ENCODE measurements at regions not wholly inside any gene's neighbourhood (a gene's known extent, or its start where the extent isn't known, plus 50 kb on each side); places are given as distances from the start of the nearest gene placed in this dataset.
"Not testable (repeated sequence)": the region's sequence is repeated elsewhere in the genome, so short reads cannot be mapped to it uniquely, and the experiment has no call there.

DNA sequence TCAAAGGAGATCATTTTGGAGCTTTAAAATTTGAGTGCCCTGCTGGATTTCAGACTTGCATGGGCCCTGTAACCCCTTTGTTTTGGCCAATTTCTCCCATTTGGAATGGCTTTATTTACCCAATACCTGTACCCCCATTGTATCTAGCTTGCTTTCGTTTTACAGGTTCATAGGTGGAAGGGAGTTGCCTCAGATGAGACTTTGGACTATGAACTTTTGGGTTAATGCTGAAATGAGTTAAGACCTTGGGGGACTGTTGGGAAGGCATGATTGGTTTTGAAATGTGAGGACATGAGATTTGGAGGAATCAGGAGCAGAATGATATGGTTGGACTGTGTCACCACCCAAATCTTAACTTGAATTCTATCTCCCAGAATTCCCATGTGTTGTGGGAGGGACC, 250.6 kb downstream of the MFSD1 start:
- not testable (repeated sequence) for DNase-seq

DNA sequence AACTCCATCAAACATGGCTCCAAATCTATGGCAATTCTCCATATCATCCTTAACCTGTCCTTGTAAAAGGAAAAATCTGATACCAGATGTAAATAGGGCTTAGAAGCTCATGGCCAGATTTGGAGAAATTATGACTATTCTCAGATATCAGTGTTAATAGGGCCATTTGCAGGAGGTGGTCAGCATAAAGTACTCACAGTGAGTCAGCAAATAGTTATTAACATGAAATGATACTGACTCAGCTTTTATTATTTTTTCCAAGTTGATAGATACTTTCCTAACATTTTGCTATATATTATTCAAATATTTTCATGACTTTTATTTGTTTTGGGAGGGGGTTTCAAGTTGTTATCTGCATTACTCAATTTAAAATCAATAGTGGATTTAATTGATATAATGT, 255.8 kb downstream of the MFSD1 start:
- no peak for DNase-seq

DNA sequence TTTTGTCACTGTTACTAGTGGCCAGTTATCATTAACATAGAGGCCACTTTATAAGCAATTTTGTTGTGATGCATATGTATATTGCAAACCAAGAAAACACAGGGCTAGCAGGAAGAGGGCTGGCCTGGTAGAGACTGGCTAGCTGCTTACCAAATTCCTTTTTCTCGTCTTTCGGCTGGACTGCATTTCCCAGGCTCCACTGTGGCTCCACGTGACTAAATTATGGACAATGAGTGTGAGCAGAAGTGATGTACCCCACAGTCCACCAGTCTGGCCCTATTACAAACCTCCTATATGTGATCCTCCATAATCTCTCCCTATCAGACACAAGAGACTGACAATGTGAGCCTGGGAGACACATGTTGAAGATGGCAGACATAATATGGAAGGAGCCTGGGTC, 257.0 kb downstream of the MFSD1 start:
- DNase-seq, result no peak

DNA sequence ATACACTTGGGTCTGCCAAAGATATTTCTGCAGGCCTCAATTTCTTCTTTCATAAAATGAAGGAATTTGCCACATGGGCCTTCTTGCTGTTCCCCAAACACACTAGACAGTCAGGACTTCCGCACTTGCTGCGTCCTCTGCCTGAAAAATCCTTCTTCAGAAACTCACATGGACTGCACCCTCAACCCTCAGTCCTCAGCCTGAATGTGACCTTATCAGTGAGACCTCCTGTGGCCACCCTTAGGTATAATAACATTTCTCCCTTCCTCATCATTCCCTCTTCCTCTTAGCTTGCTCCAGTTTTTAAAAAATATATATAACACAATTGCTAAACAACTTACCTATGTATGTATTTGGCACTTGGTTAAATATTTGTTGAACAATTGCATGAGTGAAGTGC, 257.5 kb downstream of the MFSD1 start:
- DNase-seq, result no peak

DNA sequence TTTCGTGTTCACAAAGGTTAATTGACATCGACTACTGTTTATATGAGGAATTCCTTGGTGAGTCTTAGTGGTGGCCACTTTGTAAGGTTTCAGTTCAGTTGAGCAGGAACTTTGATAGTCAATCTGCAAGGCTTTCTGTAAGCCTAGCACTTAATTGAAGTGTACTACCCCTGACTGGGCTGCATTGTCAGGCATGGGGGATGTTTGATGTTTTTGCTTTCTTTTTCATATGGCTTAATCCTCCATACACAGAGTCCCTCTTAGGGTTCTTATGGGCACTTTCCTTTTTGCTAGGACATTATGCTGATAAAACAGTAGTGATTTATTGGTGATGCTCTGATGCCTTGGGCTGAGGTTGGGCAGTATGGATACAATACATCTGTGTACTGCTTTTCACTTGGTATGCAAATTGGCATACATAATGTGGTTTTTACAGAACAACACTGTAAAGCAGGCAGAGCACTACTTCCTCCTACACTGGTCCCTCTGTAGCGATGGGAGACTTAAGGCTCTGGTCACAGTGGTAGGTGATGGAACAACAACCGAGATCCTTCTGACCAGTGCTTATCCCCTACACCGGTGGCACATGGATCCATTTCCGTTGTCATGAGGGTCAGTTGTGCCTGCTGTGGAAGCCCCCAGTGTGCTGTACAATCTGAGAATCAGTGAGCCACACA, 261.0 kb downstream of the MFSD1 start:
- no peak for DNase-seq

DNA sequence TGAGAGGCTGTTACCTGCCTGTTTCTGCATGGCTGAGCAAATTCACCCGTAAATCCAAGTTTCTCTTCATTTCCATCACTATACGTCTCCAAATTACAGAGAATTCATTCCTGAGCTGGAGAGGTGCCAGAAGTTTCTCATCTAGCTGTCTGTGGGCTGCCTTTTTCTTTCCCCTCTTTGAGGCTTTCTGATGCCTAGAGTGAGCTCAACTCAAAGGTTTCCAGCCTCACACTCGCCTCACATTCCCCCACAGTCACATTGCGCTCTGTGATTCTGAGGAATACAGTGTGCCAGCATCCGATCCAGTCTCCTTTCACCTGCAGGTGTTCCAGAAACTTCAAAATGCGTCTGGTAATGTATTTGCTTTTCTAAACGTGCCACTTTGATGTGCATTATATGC, 267.2 kb downstream of the MFSD1 start, which contains the start of gene IQCJ:
TSS of gene IQCJ (plus strand) at position 229 of the 400 bp plus-strand sequence.
- DNase-seq, result no peak

DNA sequence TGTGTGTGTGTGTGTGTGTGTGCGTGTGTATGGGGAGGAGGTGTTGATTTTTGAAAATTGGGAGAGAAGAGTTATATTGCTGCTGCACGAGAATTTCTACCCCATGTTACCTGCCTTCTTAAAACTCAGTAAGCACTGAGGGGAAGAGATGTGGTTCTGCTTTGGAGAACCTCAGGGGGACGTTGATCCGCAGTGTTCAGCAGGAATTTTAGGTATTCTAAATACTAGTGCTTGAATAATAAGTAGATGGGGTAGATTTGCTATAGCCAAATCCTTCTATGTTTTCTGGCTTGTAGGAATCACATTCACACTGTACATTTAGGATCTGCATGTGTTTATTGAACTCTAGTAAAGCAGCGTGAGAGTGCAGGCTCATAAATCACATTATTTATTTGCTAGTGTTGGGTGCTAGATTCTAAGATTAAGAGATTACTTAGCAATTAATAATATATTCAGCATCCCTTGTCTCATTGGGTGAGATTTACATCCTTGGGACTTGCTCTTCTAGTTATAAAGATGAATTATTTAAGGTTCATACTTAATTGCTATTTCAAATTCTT, 268.1 kb downstream of the MFSD1 start:
- no peak for DNase-seq

DNA sequence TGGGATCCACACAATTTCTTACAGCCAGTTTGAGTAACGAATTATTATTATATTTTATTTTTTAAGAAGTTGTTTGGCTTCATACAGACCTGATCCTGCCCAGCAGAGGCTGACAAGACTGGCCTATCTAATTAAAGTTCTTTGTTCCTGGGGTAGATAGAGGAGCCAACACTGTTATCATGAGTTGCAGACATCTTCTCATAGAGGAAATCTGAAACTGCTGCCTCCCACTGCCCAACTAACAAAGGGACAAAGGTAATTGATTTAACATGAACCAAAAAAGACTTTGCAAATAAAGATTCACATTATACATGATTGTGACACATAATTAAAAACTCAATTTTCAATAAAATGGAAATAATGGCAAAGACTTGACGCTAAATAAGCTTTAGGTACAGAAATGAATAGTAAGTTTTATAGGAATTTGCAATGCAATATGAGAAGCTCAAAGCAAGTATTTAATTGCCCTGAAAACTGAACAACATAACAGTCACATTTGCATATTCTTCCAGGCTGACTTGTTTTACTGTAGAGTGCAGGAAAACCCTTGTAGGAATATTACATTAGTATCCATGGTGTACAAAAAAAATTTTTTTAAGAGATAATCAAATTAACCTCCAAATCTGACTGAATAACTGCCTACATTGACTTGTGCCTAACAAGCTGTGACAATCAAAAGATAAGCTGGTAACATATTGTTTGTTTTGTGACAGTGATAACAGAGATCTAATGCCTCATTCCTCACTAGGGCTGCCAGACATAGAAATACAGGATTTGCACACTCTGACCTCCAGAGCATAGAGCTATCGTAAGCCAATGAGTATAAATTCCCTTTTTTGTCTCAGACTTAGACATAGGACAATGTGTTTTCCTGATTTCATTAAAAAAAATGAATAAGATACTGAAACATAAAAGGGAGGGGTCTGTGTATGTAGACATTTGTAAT, 273.2 kb downstream of the MFSD1 start:
- DNase-seq, result no peak

DNA sequence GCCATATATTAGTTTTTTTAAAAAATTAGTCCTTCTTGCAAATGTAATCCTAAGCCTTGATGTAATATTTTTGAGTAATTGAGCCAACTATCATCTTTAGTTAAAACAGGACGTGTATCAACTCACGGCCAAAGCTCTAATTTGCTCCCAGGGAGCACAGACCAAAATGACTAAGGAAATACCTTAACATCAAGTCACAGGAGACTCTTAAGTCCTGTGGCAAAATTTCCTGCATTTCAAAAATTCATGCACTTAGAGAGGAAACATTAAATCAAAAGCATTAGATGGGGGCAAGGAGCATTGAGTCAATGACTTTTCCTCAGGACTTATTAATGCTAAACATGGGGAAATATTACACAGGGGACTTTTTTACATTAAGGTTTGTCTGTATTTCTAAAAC, 276.0 kb downstream of the MFSD1 start:
- DNase-seq, result no peak

DNA sequence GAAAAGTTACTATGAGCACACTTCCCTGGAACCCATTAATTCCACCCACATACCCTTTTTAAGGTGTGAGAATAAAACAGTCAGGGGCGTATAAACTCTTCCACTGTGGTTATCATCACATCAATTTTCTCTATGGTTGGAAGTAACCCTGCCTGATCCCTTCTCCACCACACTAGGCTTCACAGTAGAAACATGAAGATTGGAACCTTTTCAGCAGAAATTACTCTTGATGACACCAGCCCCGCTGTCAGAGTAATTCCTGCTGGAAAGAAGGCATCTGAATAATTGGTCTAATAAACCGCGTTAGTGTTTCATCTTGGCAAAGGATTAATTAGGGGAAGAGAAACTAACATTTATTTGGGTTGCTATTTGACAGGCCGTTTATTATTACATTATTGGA, 278.4 kb downstream of the MFSD1 start:
- DNase-seq, result no peak

DNA sequence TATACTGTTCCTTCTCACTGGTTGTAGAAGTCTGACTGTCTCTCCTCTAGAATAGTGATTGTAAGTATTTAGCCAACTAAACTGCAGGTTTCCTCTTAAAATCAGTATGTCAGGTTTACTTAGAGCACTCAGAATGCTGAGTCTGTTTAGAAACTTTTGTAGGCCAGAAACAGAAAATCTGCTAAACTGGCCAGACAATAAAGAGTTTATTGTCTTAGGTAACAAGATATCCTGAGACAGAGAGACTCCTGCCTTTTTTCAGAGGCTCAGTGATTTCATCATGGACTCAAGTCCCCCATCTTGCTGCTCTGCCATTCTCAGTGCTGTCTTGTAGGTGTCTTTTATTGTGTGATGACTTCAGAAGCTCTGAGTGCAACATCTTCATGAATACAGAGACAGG, 279.0 kb downstream of the MFSD1 start:
- no peak for DNase-seq

DNA sequence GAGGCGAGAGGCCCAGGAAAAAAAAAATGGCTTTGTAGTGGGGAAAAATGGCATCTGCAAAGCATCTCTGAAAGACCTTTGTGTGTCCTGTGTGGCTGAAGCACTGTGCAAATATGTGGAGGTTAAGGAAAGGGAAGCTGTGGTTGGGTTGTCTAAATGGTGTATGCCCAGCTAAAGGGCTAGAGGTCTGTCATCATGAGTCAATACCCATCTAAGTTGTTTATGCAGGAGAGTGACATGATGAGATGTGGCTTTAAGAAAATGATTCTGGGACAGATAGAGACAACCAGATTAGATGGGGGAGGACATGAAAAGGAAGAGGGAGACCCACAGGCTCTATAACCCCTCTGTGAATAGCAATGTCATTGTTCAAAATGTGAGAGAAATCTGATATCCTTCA, 280.7 kb downstream of the MFSD1 start:
- DNase-seq, result no peak

DNA sequence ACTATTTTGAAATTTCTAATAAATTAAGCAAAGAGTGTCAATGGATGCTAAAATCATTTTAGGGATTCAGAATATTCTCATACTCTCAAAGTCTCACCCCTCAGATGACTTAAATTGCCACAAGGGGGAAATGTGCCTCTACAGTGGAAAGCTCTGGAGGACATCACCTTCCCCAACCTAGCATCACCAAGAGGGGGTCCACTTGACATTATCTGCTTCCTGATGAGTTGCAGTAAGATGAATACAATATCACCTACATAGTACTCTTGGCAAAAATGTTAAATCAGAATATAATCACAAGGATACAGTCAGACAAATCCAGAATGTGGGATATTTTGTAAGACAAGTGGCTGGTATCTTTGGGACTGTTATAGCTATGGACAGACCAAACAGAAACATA, 290.1 kb downstream of the MFSD1 start:
- DNase-seq, result no peak

DNA sequence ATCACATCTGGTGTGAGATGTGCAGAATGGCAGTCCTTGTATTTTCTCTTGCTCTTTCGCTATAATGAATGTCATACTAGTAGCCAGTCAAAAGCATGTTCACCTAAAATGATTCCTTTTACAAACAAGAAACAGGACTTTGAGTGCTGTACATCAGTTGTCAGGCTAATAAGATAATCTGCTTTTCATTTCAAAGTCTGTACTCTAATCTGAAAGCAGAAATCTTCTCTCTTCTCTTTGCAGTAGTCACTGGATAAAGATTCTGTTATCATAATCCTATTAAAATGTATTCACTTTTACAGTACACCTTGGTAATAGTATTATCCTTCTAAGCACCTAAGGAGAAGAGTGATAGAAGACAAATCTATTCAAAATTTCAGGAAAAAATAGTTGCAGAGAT, 300.1 kb downstream of the MFSD1 start:
- DNase-seq, result no peak

DNA sequence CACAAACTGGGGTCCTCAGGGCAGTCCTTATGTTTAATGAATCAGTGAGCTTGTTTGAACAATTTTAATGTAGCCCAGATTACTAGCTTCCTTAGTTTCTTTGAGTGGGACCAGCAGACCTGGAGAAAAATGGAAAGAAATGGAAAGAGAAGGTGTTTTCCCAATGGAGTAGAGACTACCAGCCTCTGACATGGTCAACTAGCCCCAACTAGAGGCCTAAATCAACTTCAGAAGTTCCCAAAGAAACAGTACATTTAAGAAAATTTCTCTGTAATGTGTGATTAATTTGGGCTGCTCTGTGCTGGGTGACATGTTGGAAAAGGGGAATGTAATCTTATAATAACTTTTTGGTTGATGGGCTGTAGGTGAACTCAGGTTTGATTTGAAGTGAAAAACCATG, 310.9 kb downstream of the MFSD1 start:
- DNase-seq, result no peak

DNA sequence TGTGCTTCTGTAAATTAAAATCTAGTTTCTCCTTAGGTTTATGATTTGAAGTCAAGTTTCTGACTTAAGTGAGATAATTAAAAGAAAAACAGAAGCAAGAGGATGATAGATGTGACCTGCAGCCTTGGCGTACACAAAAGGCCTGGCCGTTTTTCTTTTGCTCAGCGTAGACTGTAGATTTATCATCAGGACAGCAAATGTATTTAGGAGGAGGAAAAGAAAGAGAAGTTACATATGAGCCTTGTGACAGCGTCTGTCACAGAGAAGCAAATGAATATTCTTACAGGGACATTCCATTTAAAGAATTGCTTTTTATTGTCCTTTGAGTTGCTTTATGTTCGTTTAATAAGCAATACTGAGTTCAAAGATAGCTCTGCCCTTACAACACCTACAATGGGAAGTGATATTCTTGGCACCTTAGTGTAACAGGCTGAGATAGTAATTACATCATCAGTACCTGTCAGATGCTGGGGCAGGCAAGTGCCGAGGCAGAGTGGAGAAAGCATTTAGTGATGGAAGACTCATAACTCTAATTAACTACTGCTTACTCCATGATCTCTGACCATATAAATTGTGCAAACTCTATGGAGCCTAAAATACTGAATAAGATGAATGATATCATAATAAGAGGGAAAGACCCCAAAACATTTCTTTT, 311.5 kb downstream of the MFSD1 start:
- DNase-seq, result no peak

DNA sequence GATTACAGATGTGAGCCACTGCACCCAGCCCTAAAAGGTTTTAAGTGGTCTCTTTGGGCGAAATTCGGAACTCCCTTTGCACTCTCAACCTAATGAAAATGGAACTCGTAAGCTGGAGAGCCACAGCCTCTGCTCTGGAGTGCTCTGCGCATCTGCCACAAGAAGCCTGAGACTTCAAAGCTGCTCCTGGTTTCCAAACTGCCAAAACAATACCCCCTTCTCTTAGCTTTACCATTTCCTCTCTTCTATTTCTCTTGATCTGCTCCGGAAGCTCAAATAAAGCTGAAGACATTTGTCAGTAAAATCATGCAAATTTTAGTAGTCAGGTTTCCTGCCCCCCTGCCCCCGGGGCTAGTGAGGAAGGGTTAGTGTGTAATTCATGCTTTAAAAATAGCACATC, 312.7 kb downstream of the MFSD1 start:
- DNase-seq, result no peak

DNA sequence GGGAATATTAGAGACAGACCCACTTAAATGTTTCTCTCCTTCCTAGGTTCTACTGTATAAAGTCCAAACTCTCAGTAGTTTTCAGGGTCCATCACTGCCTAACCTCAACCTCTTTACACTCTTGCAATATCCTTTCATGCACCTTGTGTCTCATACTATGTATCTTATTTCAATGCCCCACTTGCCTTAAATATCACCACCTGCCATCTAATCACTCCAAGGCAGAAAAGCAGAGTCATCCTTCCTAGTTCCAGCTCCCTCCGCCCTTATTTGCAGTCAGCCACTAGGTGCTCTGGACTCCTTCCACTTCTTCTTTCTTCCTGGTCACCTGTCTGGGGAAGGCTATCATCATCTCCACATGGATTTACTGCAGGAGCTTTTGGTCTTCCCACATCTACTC, 322.0 kb downstream of the MFSD1 start:
- DNase-seq, result no peak

DNA sequence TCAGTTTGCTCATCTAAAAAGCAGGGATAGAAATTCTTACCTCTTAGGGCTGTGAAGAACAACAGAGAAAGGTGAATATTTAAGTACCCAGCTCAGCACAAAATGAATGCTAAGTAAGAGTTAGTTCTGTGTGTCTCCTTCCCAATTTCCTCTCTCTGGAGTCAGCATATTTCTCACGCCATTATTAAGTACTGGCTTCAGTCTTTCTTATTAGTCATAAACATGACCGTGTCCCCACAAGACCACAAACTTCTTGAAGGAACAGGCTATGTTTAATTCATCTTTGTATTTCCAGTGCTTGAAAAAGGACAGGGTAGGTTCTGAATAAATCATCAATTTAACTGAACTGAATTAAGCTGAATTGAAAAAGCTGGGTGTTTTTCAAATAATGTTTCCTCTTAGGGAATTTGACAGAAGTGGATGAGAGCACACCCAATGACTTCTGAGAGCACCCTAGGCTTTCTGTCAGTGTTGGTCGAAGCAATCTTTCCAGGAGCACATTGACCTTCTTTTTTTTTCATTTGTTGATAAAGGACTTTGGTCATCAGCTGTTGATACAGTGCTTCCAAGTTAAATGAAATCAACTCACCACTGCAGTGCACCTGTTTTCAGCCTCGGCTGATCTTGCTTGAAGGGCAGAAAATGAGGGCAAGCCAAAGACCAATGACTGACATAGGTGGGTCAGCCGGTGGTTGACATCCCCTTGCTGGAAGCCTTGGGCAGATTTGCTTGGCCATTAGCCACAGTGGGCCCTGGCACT, 324.6 kb downstream of the MFSD1 start:
- no peak for DNase-seq

DNA sequence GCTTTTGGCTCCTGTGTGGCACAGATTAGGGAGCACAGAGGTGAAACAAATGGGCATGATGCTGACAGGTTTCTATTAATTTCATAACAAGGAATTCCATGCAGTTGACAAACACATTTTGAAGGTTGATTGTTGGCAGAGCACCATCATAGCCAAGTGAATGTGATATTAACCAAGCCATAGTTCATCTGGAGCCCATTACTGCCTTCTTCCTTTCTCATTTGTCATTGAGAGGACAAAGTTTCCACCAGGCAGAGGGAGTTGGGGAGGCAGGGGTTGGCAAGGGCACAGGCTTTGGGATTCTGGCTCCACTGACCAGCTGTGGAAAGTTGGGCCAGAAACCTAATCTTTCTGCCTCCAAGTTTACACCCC, 325.2 kb downstream of the MFSD1 start:
- no peak for DNase-seq

DNA sequence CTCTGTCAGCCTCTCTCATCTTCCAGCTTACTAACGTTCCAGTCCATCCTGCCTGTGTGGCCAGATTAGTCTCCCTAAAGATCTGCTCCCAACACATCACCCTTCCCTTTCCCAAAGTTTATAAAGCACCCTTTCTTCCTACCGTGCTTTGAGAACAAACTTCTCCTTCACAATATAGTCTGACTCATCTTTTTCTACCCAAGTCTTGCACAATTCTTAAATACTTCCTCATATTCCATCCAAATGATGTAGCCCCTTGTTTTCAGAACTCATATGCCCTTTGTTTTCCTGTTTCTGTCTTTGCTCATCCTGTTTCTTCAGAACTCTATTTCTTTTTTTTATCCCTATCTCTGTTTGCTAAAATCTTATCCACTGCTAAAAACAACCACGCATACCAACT, 326.8 kb downstream of the MFSD1 start:
- no peak for DNase-seq

DNA sequence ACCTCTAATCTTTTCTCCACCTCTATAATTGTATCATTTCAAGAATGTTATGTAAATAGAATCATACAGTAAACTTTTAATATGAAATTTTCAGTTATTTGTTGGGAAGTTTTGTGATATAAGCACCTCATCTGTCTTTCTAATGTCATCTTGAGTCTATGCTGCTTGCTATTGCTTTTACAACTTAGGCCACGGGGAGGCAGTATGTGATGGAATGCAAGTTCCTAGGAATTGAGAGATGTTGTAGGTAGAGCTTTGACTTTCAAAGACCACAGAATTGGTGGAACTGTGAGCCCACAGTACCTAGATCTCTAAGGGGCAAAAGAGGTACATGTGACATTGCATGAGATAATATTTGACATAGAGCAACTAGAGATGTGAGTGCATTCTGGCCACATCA, 328.3 kb downstream of the MFSD1 start:
- DNase-seq, result no peak

DNA sequence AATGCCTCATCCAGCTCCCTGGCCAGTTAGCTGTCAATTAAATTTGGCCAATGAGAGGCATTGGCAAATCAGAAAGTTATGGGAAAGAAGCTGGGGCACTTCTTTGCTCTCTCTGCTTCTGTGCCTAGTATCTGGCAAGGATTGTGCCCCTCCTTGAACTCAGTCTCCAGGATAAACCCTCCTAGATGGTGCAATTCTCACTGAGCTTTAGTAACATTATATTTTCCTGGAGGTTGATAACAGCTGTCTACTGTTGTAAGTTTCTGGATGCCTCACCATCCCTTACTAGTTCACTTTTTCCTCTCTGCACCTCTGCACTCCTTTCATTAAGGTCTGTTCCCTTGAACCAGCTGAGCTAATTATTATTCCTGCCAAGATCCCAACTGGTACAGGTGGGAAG, 329.5 kb downstream of the MFSD1 start:
- DNase-seq, result no peak
